HCT116 (cell line): ENCODE measurements at regions not wholly inside any gene's neighbourhood (a gene's known extent, or its start where the extent isn't known, plus 50 kb on each side); places are given as distances from the start of the nearest gene placed in this dataset.

Experiments
- ATAC-seq: fragments of 200-7000 bp; cut with Tn5 transposase; 2 replicates; pipeline ENCODE4 v1.9.1; 2020; ENCODE audit warnings: mild to moderate bottlenecking, moderate library complexity
- BruUV-seq: library from RNA; stranded (reverse); fragments of 400-500 nt; replicated peaks from 2 replicates; lab custom pipeline; 2021; lab: Mats Ljungman, UMichigan
- CTCF ChIA-PET: fragments of 300-600 bp; sonication (Branson Sonifier 250); formaldehyde crosslinking; loops from one replicate; lab custom pipeline; 2021; ENCODE audit warnings: antibody characterized with exemption; lab: Charles Lee
- POLR2A ChIA-PET: fragments of 300-600, 350-600 bp; sonication (Branson Sonifier 250); formaldehyde crosslinking; loops from one replicate; lab custom pipeline; 2021; ENCODE audit warnings: antibody characterized with exemption; lab: Charles Lee
- RAD21 ChIA-PET, 2 experiments: fragments of 300-600 bp; sonication (Branson Sonifier 250); formaldehyde crosslinking; loops; one replicate each; lab custom pipeline; 2023; ENCODE audit warnings: low total read pairs in 2 of 2; ENCODE audit not compliant: uncharacterized antibody in 2 of 2, unreplicated experiment in 2 of 2, low non-redundant PET in 1 of 2; lab: Charles Lee
- DNase-seq: peaks from one replicate; pipeline ENCODE4 v3.0.0-alpha.2; 2010; ENCODE audit warnings: low read depth, low spot score
- H2AFZ ChIP-seq: fragments of 200-600 bp; shearing (Covaris generic), sonication (generic); 2 replicates; pipeline ENCODE4 v1.6.1; 2017; ENCODE audit warnings: low read depth, mixed run types, mixed read lengths, antibody characterized with exemption, low read length; ENCODE audit not compliant: poor library complexity, severe bottlenecking
- H3K27ac ChIP-seq: 2 replicates; pipeline ENCODE4 v1.5.1; 2012; ENCODE audit warnings: low read depth, low read length
- H3K27me3 ChIP-seq: fragments of 200-600 bp; sonication (generic); 2 replicates; pipeline ENCODE4 v1.6.1; 2016; ENCODE audit warnings: mixed run types, low read length, mixed read lengths; ENCODE audit not compliant: insufficient read depth
- H3K36me3 ChIP-seq, 2 experiments: fragments of 200-500 bp in 1 of 2; fragments of 200-600 bp in 1 of 2; sonication (Bioruptor generic) in 1 of 2; sonication (generic) in 1 of 2; 2 replicates each; pipeline versions ENCODE4 v1.5.1 to v1.6.1; 2014 to 2016; ENCODE audit warnings: low read length in 2 of 2, inconsistent platforms in 1 of 2, mixed read lengths in 1 of 2, mixed run types in 1 of 2; ENCODE audit not compliant: insufficient read depth in 2 of 2, control insufficient read depth in 1 of 2
- H3K4me1 ChIP-seq, 2 experiments: fragments of 200-600 bp in 1 of 2; sonication (generic) in 1 of 2; 2 replicates each; pipeline versions ENCODE4 v1.5.1 to v1.6.1; 2012 to 2017; ENCODE audit warnings: low read length in 2 of 2, inconsistent platforms in 1 of 2, mild to moderate bottlenecking in 1 of 2, mixed read lengths in 1 of 2, mixed run types in 1 of 2, moderate library complexity in 1 of 2; ENCODE audit not compliant: insufficient read depth in 2 of 2, control insufficient read depth in 1 of 2
- H3K4me2 ChIP-seq: fragments of 200-600 bp; sonication (generic); 2 replicates; pipeline ENCODE4 v1.6.1; 2017; ENCODE audit warnings: mixed run types, low read length, mixed read lengths
- H3K4me3 ChIP-seq, 2 experiments: fragments of 200-600 bp in 1 of 2; sonication (generic) in 1 of 2; replicated peaks in 1 of 2; 2 replicates each; pipeline ENCODE4 v1.5.1; 2011 to 2016; ENCODE audit warnings: low read length in 2 of 2, control low read depth in 1 of 2, low read depth in 1 of 2, mild to moderate bottlenecking in 1 of 2, mixed read lengths in 1 of 2, mixed run types in 1 of 2
- H3K79me2 ChIP-seq: fragments of 200-600 bp; sonication (generic); 2 replicates; pipeline ENCODE4 v1.6.1; 2017; ENCODE audit warnings: mild to moderate bottlenecking, mixed run types, low read length, moderate library complexity, mixed read lengths; ENCODE audit not compliant: insufficient read depth
- H3K9ac ChIP-seq: fragments of 200-600 bp; sonication (generic); 2 replicates; pipeline ENCODE4 v1.6.1; 2016; ENCODE audit warnings: low read length, mixed read lengths
- H3K9me2 ChIP-seq: fragments of 200-600 bp; sonication (generic), shearing (Covaris generic); 2 replicates; pipeline ENCODE4 v1.6.1; 2017; ENCODE audit warnings: mixed run types, mild to moderate bottlenecking, moderate library complexity; ENCODE audit not compliant: insufficient read depth
- H3K9me3 ChIP-seq, 2 experiments: fragments of 200-500 bp in 1 of 2; fragments of 200-600 bp in 1 of 2; sonication (Bioruptor generic) in 1 of 2; sonication (generic) in 1 of 2; 2 replicates each; pipeline ENCODE4 v1.6.1; 2014 to 2017; ENCODE audit warnings: low read length in 2 of 2, mixed read lengths in 2 of 2, inconsistent platforms in 1 of 2, low read depth in 1 of 2, mild to moderate bottlenecking in 1 of 2, mixed run types in 1 of 2, moderate library complexity in 1 of 2; ENCODE audit not compliant: control insufficient read depth in 1 of 2, insufficient read depth in 1 of 2
- H4K20me1 ChIP-seq: fragments of 200-600 bp; sonication (generic), shearing (Covaris generic); 2 replicates; pipeline ENCODE4 v1.6.1; 2017; ENCODE audit warnings: mixed run types, mild to moderate bottlenecking, moderate library complexity; ENCODE audit not compliant: insufficient read depth
- CBX3 ChIP-seq: IDR thresholded peaks from 2 replicates; pipeline ENCODE4 v1.6.1; 2012; ENCODE audit warnings: low read depth
- CEBPB ChIP-seq: IDR thresholded peaks from 2 replicates; pipeline ENCODE4 v1.6.1; 2012; ENCODE audit warnings: low read depth
- ELF1 ChIP-seq: IDR thresholded peaks from 2 replicates; pipeline ENCODE4 v1.6.1; 2012; ENCODE audit warnings: low read depth, borderline replicate concordance
- FOSL1 ChIP-seq: IDR thresholded peaks from 2 replicates; pipeline ENCODE4 v1.6.1; 2012; ENCODE audit warnings: low read depth
- ZFX ChIP-seq: fragments of 450-650 bp; IDR thresholded peaks from 2 replicates; pipeline ENCODE4 v1.6.1; 2017
- intact Hi-C: fragments of 100-400 bp; cut with micrococcal nuclease; formaldehyde crosslinking; loops from 2 replicates; pipeline ENCODE4 v1.10.0; 2022
- TF ChIP-seq, protein P1 (sequence below), 3 experiments: fragments of 200-600 bp in 1 of 3; sonication (generic) in 1 of 3; IDR thresholded peaks in 2 of 3; conservative IDR thresholded peaks in 1 of 3; 2 replicates each; pipeline ENCODE4 v1.5.1; 2012 to 2017; ENCODE audit warnings: low read depth in 2 of 3, low read length in 2 of 3, antibody characterized with exemption in 1 of 3, borderline replicate concordance in 1 of 3, control low read depth in 1 of 3, mild to moderate bottlenecking in 1 of 3, mixed read lengths in 1 of 3, mixed run types in 1 of 3, moderate library complexity in 1 of 3; ENCODE audit not compliant: insufficient read depth in 1 of 3
- TF ChIP-seq, protein P2 (sequence below): IDR thresholded peaks from 2 replicates; pipeline ENCODE4 v1.6.1; 2011; ENCODE audit warnings: mild to moderate bottlenecking, low read length, moderate library complexity; ENCODE audit not compliant: insufficient replicate concordance; ENCODE audit errors: extremely low read depth

DNA sequence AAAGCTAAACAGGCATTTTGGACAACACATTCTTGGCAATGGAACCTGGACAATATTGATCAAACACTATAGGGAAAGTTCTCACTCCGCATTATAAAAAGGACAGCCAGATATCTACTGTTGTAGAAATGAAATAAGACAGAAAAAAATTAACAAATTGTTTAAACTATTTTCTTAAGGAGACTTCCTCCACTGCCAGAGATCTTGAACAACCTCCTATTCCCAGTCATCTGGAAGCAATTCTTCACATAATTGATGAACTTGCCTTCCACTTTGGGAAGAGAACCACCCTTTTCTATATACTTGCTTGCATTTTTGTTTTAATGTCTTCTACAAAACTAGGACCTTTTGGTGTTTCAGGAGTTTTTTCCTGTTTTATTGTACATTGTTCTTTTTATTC, 216.1 kb downstream of the CASP12 start:
- Histone ChIP-seq H3K9ac (no peak overlapping the region), H3K4me3 (no peak overlapping the region), H3K4me1 (no peaks in the 10 kb centered on the region), H2AFZ (no peak overlapping the region), H3K27me3 (no peaks in the 10 kb centered on the region), H3K27ac (no peak overlapping the region), H3K4me2 (no peak overlapping the region), H4K20me1 (no peaks in the 10 kb centered on the region), H3K79me2 (no peaks in the 10 kb centered on the region), H3K9me2 (no peaks in the 10 kb centered on the region), H3K9me3 (no peaks in the 10 kb centered on the region), H3K36me3 (no peaks in the 10 kb centered on the region)
- POLR2A ChIA-PET, result no interaction called here
- ATAC-seq, result no peak
- TF ChIP-seq ELF1 (no peak), ZFX (no peak), CBX3 (no peak), CEBPB (no peak), FOSL1 (no peak)
- TF ChIP-seq, protein P1, sequence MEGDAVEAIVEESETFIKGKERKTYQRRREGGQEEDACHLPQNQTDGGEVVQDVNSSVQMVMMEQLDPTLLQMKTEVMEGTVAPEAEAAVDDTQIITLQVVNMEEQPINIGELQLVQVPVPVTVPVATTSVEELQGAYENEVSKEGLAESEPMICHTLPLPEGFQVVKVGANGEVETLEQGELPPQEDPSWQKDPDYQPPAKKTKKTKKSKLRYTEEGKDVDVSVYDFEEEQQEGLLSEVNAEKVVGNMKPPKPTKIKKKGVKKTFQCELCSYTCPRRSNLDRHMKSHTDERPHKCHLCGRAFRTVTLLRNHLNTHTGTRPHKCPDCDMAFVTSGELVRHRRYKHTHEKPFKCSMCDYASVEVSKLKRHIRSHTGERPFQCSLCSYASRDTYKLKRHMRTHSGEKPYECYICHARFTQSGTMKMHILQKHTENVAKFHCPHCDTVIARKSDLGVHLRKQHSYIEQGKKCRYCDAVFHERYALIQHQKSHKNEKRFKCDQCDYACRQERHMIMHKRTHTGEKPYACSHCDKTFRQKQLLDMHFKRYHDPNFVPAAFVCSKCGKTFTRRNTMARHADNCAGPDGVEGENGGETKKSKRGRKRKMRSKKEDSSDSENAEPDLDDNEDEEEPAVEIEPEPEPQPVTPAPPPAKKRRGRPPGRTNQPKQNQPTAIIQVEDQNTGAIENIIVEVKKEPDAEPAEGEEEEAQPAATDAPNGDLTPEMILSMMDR (IDR thresholded peaks at IDR 0.05 in 2 of 3, conservative IDR thresholded peaks at IDR 0.05 in 1 of 3; ENCODE audit: borderline replicate concordance in 1 of 3, insufficient read depth in 1 of 3, low read depth in 2 of 3, low read length in 2 of 3), result no peak
- TF ChIP-seq, protein P2, sequence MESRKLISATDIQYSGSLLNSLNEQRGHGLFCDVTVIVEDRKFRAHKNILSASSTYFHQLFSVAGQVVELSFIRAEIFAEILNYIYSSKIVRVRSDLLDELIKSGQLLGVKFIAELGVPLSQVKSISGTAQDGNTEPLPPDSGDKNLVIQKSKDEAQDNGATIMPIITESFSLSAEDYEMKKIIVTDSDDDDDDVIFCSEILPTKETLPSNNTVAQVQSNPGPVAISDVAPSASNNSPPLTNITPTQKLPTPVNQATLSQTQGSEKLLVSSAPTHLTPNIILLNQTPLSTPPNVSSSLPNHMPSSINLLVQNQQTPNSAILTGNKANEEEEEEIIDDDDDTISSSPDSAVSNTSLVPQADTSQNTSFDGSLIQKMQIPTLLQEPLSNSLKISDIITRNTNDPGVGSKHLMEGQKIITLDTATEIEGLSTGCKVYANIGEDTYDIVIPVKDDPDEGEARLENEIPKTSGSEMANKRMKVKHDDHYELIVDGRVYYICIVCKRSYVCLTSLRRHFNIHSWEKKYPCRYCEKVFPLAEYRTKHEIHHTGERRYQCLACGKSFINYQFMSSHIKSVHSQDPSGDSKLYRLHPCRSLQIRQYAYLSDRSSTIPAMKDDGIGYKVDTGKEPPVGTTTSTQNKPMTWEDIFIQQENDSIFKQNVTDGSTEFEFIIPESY, result no peak
- DNase-seq, result no peak
- BruUV-seq, result no TSS peak
- CTCF ChIA-PET, result no interaction called here
- RAD21 ChIA-PET, result no interaction called here
- intact Hi-C loops, result no loop called here
